Pulmonary artery endothelial cell (primary cell): ENCODE measurements at regions not wholly inside any gene's neighbourhood (a gene's known extent, or its start where the extent isn't known, plus 50 kb on each side); places are given as distances from the start of the nearest gene placed in this dataset.

Experiments used
- DNase-seq: peaks from one replicate; pipeline ENCODE4 v3.0.0-alpha.2; 2011; ENCODE audit warnings: low read depth, low spot score

GRCh38 chr14:26008290-26008689, 589.5 kb downstream of the NOVA1 start:
- DNase-seq: peak; percentile 17

DNA sequence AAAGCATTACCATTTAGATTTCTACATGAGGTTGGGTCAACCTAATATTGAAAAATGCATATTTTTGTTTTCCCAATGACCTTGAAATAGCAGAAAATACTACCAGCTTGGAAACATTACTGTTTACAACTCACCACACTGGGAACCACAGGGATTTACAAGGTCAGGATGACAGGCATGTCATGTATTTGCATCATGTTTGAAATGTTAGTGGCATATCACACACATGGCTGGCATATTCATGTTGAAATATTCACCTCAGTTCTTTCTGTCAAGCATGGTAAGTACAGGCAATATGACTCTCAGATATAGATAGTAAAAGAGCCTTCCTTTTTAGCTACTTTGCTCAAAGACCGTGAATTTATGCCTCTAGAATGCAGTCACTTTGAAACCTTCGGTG, 593.5 kb downstream of the NOVA1 start:
- no peak for DNase-seq

DNA sequence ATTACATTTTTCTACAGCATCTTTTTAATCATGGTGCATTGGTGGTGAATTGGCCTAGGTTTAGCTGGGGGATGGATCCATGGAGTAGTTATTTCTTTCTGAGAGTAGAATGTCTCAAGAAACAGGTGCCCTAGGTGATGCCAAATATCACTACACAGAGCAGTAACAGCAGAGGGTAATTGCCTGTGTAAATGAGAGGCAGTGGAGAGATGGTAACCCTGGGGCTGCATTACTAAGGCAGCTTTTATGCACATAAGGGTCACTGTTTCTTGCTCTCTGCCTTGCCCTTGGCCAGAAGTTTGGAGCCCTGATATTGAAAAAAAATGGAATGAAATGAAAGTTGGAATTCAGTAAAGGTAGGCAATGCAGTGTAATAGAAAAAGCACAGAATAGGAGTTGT, 604.0 kb downstream of the NOVA1 start:
- no peak for DNase-seq

DNA sequence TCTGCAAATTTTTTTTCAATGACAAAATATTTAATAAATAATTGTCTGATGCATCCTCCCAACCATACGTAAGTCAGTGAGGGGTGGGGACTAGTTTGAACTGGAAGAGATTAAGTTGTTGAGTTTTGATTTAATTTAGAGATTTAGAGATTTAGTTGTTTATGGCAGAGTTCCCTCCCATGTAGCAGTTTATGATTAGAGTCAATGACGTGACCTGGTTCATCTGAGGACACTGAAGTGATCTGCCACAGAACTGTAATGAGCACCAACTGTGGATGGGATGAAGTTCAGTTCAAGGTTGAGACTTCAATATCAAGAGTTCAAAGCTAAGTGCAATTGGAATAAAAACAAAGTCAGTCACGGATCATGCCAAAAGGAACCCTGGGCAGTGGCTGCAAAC, 609.3 kb downstream of the NOVA1 start:
- DNase-seq: no peak

- DNase-seq: no peak
These were observed 642.1 kb downstream of the NOVA1 start for GRCh38 chr14:25955772-25956171.

DNA sequence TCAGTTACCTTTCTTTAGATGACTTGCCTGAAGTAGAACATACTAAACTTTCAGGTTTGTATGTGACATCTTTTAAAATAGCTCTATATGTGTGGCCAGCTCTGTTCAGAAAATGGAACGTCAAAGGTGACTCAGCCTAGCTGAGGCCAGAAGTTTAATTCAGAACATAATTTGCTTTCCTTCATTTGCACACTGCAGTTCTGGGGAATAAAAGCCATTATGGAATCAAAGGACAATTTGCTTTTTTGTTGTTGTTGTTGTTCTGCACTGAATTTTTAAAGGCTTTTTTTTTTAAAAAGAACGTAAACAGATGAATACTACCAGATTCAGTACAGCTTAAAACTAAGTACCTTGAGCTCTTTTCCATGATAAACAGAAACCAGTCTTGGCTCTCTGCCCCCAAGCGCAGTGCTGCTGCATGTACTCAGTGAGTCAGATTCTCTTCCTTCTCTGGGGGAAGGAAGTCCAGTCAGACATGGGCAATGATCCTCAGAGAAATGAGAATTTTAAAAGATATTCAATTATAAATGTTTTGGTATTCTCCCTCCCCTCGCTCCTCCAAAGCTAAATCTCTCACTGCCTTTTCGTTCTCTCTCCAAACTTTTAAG, 644.2 kb downstream of the NOVA1 start:
- DNase-seq: peak; percentile 80

DNA sequence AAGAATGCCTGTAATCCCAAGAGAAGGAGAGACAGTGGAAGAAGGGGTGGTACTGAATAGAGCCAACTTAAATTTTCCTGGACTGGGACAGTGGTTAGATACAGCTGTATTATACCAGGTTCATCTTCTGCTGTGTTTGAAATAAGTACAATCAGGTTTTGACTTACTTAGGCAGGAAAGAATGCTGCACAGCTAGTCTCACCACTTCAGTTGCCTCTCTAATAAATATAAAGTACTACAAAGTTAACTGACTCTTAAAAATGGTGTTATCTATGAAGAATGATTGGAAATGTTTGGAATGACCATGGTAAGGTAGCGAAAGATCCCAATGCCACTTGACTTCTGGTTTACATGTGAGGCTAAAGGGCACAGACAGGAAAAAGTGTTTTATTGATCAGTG, 652.1 kb downstream of the NOVA1 start:
- DNase-seq: no peak

DNA sequence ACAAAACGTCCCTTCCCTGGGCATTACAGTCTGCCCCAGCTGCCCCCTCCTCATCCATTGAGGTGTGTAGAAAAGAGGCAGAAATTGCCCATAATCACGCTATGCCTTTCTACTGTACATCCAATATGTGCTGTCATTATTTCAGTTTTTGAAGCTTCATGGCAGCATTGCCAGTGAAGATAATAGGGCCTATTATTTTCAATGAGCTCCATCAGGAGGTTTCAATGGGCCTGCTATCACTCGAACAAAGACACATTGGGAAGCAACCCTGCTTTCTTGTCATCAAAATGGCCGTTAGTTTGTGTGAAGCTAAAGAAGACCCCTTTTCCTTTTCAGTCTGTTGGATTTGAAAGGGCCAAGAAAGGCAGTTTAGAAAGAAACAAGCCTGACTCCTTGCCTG, 653.8 kb downstream of the NOVA1 start:
- DNase-seq: no peak

DNA sequence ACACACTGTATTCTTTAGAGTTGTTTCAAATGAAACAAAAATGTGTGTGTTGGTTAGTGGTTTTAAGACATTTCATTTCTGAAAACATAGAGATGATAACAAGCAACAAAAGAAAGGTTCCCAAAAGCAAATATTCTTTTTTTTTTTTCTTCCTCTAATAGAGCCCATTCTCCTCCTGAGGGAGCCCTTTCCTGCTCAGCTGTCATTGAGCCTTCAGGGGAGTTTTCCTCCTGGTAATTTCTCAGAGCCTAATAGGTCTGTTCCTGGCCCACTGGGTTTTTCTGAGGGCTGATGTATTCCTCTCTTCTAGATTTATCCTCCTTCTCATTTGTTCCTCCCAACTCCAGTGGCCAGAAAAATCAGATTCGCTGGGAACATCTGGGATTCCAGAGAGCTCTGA, 654.5 kb downstream of the NOVA1 start:
- no peak for DNase-seq

- no peak for DNase-seq
These were observed 655.7 kb downstream of the NOVA1 start for GRCh38 chr14:25942090-25942489.

DNA sequence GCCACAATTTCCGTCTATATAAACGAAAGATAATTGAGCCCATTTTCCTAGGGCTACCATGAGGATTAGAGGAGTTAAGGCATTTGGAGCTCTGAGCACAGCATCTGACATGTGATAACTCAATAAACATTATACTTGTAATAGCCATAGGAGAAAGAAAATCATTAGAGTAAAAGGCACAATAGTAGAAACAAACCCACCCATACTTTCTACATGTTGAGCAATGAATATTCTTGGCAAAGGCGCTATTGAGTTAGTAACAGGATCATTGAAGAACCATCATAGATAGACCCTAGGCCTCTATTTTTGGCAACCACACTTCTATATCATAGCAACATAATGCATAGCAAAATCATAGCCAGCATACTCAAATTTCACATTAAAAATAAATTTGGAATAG, 664.1 kb downstream of the NOVA1 start:
- no peak for DNase-seq

DNA sequence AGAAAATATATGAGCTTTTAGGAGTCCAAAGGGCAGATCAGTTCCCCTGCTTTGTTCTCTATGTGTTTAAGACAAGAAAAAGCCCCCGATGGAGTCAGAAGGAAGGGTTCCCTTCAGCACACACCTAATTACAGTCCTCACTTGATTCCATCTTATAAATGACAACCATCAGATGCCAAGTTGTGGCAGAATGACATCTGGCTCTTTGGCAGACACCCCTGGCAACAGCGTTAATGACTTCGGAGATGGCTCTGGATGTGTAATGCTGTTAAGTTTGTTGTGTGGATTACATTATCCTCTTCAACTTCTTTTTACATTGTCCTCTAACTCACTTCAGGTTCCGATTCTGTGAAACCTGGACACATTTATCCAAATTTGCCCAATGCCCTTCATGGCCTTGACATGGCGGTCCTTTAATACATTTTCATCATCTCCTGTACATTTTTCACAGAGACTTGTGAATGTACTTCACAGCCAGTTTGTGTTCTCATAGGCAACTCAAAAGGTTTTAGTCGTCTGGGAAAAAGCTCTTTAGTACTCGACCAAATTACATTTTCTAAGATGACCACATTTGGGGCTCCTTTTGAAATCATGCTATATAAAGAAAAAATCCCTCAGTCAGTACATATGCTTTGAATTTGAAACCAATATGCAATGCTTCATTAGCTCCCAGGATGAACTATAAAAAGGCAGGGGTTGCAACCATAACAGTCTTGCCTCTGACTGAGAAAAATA, 667.8 kb downstream of the NOVA1 start:
- DNase-seq: no peak

GRCh38 chr14:25911831-25912230, 686.0 kb downstream of the NOVA1 start:
- DNase-seq: no peak

GRCh38 chr14:25909045-25909747, 688.6 kb downstream of the NOVA1 start:
- no peak for DNase-seq

DNA sequence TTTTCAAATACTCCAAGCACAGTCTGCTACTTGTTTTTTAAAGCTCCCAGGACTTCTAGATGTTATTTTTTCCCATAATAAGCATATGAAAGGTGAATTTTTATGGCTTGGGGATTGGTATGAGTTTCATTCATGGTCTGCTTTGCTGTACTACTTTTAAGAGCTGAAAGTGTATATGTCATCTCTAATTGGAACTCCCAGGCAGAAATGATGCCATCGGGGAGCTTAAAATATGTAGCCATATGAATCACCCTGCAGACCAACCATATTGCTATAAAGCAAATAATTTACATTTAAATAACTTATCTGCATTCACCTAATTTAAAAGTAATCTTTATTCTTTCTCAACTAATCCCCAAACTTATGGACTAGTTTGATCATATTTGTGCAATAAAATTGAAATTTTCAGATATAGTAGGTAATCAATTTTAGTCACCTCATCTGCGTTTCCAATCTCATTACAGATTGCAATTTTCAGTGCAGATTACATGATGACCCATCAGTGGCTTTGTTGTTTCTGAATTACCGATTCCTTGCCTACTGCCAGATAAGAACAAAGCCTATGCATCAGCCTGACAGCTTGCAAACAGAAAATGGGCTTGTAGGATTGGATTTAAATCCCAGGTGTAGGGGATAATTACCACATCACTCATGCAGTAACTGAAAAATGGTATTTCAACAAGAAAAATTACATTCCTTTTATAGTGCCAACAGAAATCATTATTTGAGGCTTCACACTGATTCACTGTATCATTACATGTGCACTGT, 689.4 kb downstream of the NOVA1 start:
- no peak for DNase-seq

DNA sequence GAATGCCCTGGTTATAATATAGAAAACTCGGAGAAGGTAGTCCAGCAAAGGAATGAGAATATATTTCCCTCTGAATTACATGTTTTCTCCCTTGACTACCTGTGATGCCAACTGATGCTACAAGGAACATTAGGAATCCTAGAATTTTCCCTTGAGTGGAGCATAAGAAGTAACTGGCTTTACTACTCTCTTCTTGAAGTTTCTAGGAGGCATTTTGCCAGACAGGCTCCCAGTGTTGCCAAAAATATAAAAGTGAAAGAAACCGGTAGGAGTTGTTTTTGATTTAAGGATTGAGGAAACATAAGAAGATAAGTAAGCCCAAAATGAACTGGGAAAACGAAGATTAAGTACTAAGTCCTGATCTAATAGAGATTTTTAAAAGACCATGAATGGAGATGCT, 693.4 kb downstream of the NOVA1 start:
- no peak for DNase-seq

GRCh38 chr14:25899197-25899596, 698.6 kb downstream of the NOVA1 start:
- no peak for DNase-seq

- DNase-seq: no peak
These were observed 701.1 kb downstream of the NOVA1 start for GRCh38 chr14:25896777-25897176.

DNA sequence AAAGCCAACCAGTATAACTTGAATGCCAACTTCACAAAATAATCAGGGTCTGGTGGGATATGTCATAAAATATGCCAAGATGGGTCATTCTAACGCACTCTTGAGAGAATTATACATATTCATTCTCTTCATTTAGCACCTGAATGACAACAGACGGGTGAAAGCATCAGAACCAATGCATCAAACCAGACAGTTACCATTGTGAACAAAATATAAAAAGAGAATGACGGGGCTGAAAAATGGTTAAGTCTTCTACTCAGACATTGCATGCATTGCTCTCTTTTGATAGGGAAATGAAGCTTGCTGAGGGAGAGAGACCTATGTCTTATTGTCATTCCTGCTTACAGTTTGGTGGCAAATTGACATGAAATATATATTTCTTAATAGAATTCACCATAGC, 702.1 kb downstream of the NOVA1 start:
- no peak for DNase-seq

GRCh38 chr14:25887251-25887878, 710.5 kb downstream of the NOVA1 start:
- DNase-seq: no peak

- no peak for DNase-seq
These were observed 713.2 kb downstream of the NOVA1 start for GRCh38 chr14:25884657-25885056.

DNA sequence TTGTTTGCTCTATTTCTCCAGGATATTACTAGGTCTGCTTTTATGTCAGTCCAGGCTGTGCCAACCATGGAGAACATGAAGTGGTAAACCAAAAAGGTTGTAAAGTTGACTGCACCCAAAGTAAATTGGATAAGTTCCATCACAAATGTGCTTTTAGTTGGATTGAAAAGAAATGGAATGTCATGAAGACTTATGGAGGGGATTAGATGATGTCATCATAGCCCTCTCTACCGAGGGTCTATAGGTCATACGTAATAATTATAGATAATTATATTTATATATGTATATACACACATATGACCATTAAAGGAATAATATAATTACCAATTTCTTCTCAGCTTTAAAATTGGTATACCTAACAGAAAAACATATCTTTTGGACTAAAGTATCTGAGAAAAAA, 714.9 kb downstream of the NOVA1 start:
- no peak for DNase-seq
